ENCODE measurements at regions not wholly inside any gene's neighbourhood (a gene's known extent, or its start where the extent isn't known, plus 50 kb on each side); places are given as distances from the start of the nearest gene placed in this dataset.
"Not testable (repeated sequence)": the region's sequence is repeated elsewhere in the genome, so short reads cannot be mapped to it uniquely, and the experiment has no call there.

DNA sequence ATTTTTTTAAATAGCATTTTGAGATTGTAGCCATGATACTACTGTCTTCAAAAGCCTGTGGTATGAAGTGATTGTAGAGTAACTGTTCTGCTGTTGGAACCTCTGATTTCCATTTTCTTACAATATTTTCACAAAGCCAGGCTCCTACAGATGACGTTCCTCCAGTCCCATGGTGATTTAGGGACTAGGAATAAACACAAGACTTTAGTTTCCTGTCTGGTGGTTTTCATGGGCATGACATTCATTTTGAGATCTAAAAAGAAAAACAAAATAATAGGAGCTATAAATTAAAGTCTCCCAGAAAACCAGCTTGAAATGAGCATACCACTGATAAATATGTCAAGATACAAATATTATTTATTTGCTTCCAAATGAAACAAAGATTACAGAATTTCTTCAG lies 1223.5 kb upstream of the CELF4 start:
- no peak overlapping the region for H3K9ac ChIP-seq (ENCODE audit: low read length)
- no peaks in the 10 kb centered on the region for H4K20me1 ChIP-seq (ENCODE audit: low read depth, low read length)
- TF ChIP-seq CTCF (IDR thresholded peaks at IDR 0.05; ENCODE audit: insufficient read depth, low read length, poor library complexity, severe bottlenecking) (no peak), EZH2phosphoT487 (conservative IDR thresholded peaks at IDR 0.05; ENCODE audit: low read length) (no peak)
- no peak overlapping the region for H3K4me2 ChIP-seq (ENCODE audit: low read depth, low read length, poor library complexity, severe bottlenecking)
- H3K27ac ChIP-seq (ENCODE audit: low read depth, low read length): no peak overlapping the region
- H3K36me3 ChIP-seq (ENCODE audit: low read length): no peaks in the 10 kb centered on the region
- H3F3A ChIP-seq (ENCODE audit: insufficient read depth): no peaks in the 10 kb centered on the region
- no peaks in the 10 kb centered on the region for H3K27me3 ChIP-seq (ENCODE audit: low read length)
- no peak overlapping the region for H3K4me3 ChIP-seq (ENCODE audit: insufficient read depth, low read length, poor library complexity, severe bottlenecking)
- H3K9me2 ChIP-seq (replicated peaks; ENCODE audit: insufficient read depth, low read length): no peaks in the 10 kb centered on the region; the same call in 1 of the 2 replicates
- no peak overlapping the region for H2AFZ ChIP-seq (ENCODE audit: low read depth, low read length, severe bottlenecking)
- no peaks in the 10 kb centered on the region for H3K9me3 ChIP-seq (ENCODE audit: insufficient read depth, low read length)
- no peaks in the 10 kb centered on the region for H3K79me2 ChIP-seq (ENCODE audit: insufficient read depth, low read length)

DNA sequence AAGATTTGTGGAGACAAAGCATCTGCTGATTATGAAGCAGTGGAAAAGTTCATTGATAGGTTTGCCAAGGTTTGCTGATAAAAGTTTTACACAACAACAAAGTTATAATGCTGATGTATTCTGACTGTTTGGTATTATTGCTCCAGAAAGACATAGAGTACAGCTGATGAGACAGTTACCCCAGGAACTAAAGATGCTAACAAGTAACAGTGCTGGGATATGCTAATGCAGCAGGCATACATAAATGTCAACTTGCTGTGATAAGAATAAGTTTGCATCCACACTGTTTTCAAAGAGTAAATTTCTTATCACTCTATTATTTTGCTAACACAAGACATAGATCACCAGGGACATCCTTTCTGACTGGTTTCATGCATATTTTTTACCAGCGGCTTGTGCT lies 1221.3 kb upstream of the CELF4 start:
- no peaks in the 10 kb centered on the region for H3F3A ChIP-seq (ENCODE audit: insufficient read depth)
- no peaks in the 10 kb centered on the region for H4K20me1 ChIP-seq (ENCODE audit: low read depth, low read length)
- no peaks in the 10 kb centered on the region for H3K27me3 ChIP-seq (ENCODE audit: low read length)
- H3K36me3 ChIP-seq (ENCODE audit: low read length): no peaks in the 10 kb centered on the region
- no peak for TF ChIP-seq CTCF (IDR thresholded peaks at IDR 0.05; ENCODE audit: insufficient read depth, low read length, poor library complexity, severe bottlenecking)
- no peak for TF ChIP-seq EZH2phosphoT487 (conservative IDR thresholded peaks at IDR 0.05; ENCODE audit: low read length)
- H3K9ac ChIP-seq (ENCODE audit: low read length): no peak overlapping the region
- H2AFZ ChIP-seq (ENCODE audit: low read depth, low read length, severe bottlenecking): no peak overlapping the region
- H3K79me2 ChIP-seq (ENCODE audit: insufficient read depth, low read length): no peaks in the 10 kb centered on the region
- no peak overlapping the region for H3K4me2 ChIP-seq (ENCODE audit: low read depth, low read length, poor library complexity, severe bottlenecking)
- H3K27ac ChIP-seq (ENCODE audit: low read depth, low read length): no peak overlapping the region
- H3K4me3 ChIP-seq (ENCODE audit: insufficient read depth, low read length, poor library complexity, severe bottlenecking): no peak overlapping the region
- no peaks in the 10 kb centered on the region; the same call in 1 of the 2 replicates for H3K9me2 ChIP-seq (replicated peaks; ENCODE audit: insufficient read depth, low read length)
- H3K9me3 ChIP-seq (ENCODE audit: insufficient read depth, low read length): no peaks in the 10 kb centered on the region

- not testable (repeated sequence) for H3K9ac ChIP-seq (ENCODE audit: low read length); H3K27ac ChIP-seq (ENCODE audit: low read depth, low read length); H2AFZ ChIP-seq (ENCODE audit: low read depth, low read length, severe bottlenecking); H3K9me3 ChIP-seq (ENCODE audit: insufficient read depth, low read length); H3K4me2 ChIP-seq (ENCODE audit: low read depth, low read length, poor library complexity, severe bottlenecking); H3F3A ChIP-seq (ENCODE audit: insufficient read depth); H3K36me3 ChIP-seq (ENCODE audit: low read length); H3K9me2 ChIP-seq (replicated peaks; ENCODE audit: insufficient read depth, low read length); H3K27me3 ChIP-seq (ENCODE audit: low read length); H3K79me2 ChIP-seq (ENCODE audit: insufficient read depth, low read length); H4K20me1 ChIP-seq (ENCODE audit: low read depth, low read length); H3K4me3 ChIP-seq (ENCODE audit: insufficient read depth, low read length, poor library complexity, severe bottlenecking)
These were observed 1206.0 kb upstream of the CELF4 start for GRCh38 chr18:38771620-38772019.

DNA sequence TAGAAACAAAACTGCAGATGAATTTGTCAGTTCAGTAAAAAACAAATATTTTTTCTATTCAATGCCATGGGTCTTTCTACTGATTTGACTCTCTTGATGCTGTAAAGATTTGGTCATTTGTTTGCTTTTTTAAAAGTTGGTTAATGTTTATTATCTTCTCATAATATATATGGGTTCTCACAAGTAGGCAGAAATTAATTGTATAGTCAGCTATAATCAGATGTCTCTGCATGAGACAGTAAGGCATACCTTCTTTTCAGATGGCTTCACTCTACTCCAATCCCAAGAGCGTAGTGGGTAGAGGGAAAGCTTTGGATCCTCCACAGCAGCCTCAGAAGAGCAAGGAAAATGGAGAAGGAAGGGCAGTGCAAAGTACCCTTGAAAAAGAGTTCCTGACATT lies 1202.9 kb upstream of the CELF4 start:
- H3K9ac ChIP-seq (ENCODE audit: low read length): no peak overlapping the region
- no peak overlapping the region for H3K4me2 ChIP-seq (ENCODE audit: low read depth, low read length, poor library complexity, severe bottlenecking)
- no peaks in the 10 kb centered on the region for H3K36me3 ChIP-seq (ENCODE audit: low read length)
- H3F3A ChIP-seq (ENCODE audit: insufficient read depth): no peaks in the 10 kb centered on the region
- no peaks in the 10 kb centered on the region for H3K27me3 ChIP-seq (ENCODE audit: low read length)
- H3K79me2 ChIP-seq (ENCODE audit: insufficient read depth, low read length): no peaks in the 10 kb centered on the region
- H2AFZ ChIP-seq (ENCODE audit: low read depth, low read length, severe bottlenecking): no peak overlapping the region
- no peak overlapping the region for H3K27ac ChIP-seq (ENCODE audit: low read depth, low read length)
- TF ChIP-seq CTCF (IDR thresholded peaks at IDR 0.05; ENCODE audit: insufficient read depth, low read length, poor library complexity, severe bottlenecking) (no peak), EZH2phosphoT487 (conservative IDR thresholded peaks at IDR 0.05; ENCODE audit: low read length) (no peak)
- no peaks in the 10 kb centered on the region for H3K9me3 ChIP-seq (ENCODE audit: insufficient read depth, low read length)
- no peak overlapping the region for H3K4me3 ChIP-seq (ENCODE audit: insufficient read depth, low read length, poor library complexity, severe bottlenecking)
- H4K20me1 ChIP-seq (ENCODE audit: low read depth, low read length): no peaks in the 10 kb centered on the region
- no peaks in the 10 kb centered on the region for H3K9me2 ChIP-seq (replicated peaks; ENCODE audit: insufficient read depth, low read length)

All from SU-DHL-6 (cell line).